ENCODE measurements at regions not wholly inside any gene's neighbourhood (a gene's known extent, or its start where the extent isn't known, plus 50 kb on each side); places are given as distances from the start of the nearest gene placed in this dataset.

- TF ChIP-seq GABPA (IDR thresholded peaks at IDR 0.05; ENCODE audit: low read depth) (no peak), POLR2AphosphoS5 (IDR thresholded peaks at IDR 0.05; ENCODE audit: low read depth) (no peak), SPI1 (IDR thresholded peaks at IDR 0.05; ENCODE audit: borderline replicate concordance, low read depth) (no peak), CTCF (IDR thresholded peaks at IDR 0.05; ENCODE audit: insufficient read depth, low read length) (no peak)
- TF ChIP-seq, protein P1, sequence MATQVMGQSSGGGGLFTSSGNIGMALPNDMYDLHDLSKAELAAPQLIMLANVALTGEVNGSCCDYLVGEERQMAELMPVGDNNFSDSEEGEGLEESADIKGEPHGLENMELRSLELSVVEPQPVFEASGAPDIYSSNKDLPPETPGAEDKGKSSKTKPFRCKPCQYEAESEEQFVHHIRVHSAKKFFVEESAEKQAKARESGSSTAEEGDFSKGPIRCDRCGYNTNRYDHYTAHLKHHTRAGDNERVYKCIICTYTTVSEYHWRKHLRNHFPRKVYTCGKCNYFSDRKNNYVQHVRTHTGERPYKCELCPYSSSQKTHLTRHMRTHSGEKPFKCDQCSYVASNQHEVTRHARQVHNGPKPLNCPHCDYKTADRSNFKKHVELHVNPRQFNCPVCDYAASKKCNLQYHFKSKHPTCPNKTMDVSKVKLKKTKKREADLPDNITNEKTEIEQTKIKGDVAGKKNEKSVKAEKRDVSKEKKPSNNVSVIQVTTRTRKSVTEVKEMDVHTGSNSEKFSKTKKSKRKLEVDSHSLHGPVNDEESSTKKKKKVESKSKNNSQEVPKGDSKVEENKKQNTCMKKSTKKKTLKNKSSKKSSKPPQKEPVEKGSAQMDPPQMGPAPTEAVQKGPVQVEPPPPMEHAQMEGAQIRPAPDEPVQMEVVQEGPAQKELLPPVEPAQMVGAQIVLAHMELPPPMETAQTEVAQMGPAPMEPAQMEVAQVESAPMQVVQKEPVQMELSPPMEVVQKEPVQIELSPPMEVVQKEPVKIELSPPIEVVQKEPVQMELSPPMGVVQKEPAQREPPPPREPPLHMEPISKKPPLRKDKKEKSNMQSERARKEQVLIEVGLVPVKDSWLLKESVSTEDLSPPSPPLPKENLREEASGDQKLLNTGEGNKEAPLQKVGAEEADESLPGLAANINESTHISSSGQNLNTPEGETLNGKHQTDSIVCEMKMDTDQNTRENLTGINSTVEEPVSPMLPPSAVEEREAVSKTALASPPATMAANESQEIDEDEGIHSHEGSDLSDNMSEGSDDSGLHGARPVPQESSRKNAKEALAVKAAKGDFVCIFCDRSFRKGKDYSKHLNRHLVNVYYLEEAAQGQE (IDR thresholded peaks at IDR 0.05; ENCODE audit: insufficient replicate concordance, low read depth): no peak
- H3K27me3 ChIP-seq (ENCODE audit: insufficient read depth, poor library complexity, severe bottlenecking): no peaks in the 10 kb centered on the region
- DNase-seq (ENCODE audit: low read depth in 1 of 2, low spot score in 1 of 2): no peak
- H3K4me3 ChIP-seq (replicated peaks; ENCODE audit: insufficient read depth, low read length): no peak overlapping the region
- no peak overlapping the region for H3K27ac ChIP-seq (replicated peaks)
These were observed 421.3 kb downstream of the PYDC2 start for GRCh38 chr3:191882289-191882688.

DNA sequence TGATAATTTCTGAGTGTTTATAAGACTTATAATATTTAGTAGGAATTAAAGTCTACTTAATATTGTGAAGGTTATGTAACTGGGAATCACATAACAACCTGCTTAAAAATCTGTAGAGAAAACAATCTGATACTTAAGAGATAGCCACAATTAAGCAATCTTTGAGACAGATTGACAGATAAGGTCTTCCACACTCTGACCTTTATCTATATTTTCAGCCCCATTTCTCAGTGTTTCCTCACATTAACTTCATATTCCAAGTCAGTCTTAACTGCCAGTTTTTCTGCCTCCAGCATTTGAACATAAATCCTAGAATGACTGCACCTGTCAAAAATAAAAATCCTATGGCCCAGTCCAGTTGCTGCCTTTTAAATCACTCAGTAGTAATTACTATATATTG, 423.2 kb downstream of the PYDC2 start:
- TF ChIP-seq GABPA (IDR thresholded peaks at IDR 0.05; ENCODE audit: low read depth) (no peak), SPI1 (IDR thresholded peaks at IDR 0.05; ENCODE audit: borderline replicate concordance, low read depth) (no peak), CTCF (IDR thresholded peaks at IDR 0.05; ENCODE audit: insufficient read depth, low read length) (no peak), POLR2AphosphoS5 (IDR thresholded peaks at IDR 0.05; ENCODE audit: low read depth) (no peak)
- TF ChIP-seq, protein P1 (IDR thresholded peaks at IDR 0.05; ENCODE audit: insufficient replicate concordance, low read depth): no peak
- Histone ChIP-seq H3K27me3 (ENCODE audit: insufficient read depth, poor library complexity, severe bottlenecking) (no peaks in the 10 kb centered on the region), H3K4me3 (replicated peaks; ENCODE audit: insufficient read depth, low read length) (no peak overlapping the region), H3K27ac (replicated peaks) (no peak overlapping the region)
- DNase-seq (ENCODE audit: low read depth in 1 of 2, low spot score in 1 of 2): no peak

- TF ChIP-seq CTCF (IDR thresholded peaks at IDR 0.05; ENCODE audit: insufficient read depth, low read length): no peak
- TF ChIP-seq SPI1 (IDR thresholded peaks at IDR 0.05; ENCODE audit: borderline replicate concordance, low read depth): no peak
- no peak for TF ChIP-seq POLR2AphosphoS5 (IDR thresholded peaks at IDR 0.05; ENCODE audit: low read depth)
- TF ChIP-seq GABPA (IDR thresholded peaks at IDR 0.05; ENCODE audit: low read depth): no peak
- TF ChIP-seq, protein P1 (IDR thresholded peaks at IDR 0.05; ENCODE audit: insufficient replicate concordance, low read depth): no peak
These were observed 428.1 kb downstream of the PYDC2 start for GRCh38 chr3:191889106-191889505.

More at GRCh38 chr3:191889106-191889505, 428.1 kb downstream of the PYDC2 start:
- no peak for DNase-seq (ENCODE audit: low read depth in 1 of 2, low spot score in 1 of 2)
- Histone ChIP-seq H3K27me3 (ENCODE audit: insufficient read depth, poor library complexity, severe bottlenecking) (no peaks in the 10 kb centered on the region), H3K4me3 (replicated peaks; ENCODE audit: insufficient read depth, low read length) (no peak overlapping the region), H3K27ac (replicated peaks) (no peak overlapping the region)
